Panc1 (cell line): ENCODE measurements at regions not wholly inside any gene's neighbourhood (a gene's known extent, or its start where the extent isn't known, plus 50 kb on each side); places are given as distances from the start of the nearest gene placed in this dataset.

Experiments used
- ATAC-seq: fragments of 200-7000 bp; cut with Tn5 transposase; 2 replicates; pipeline ENCODE4 v1.9.1; 2020; ENCODE audit warnings: mild to moderate bottlenecking, moderate library complexity
- BruUV-seq: library from RNA; stranded (reverse); fragments of 400-500 nt; replicated peaks from 2 replicates; lab custom pipeline; 2021; lab: Mats Ljungman, UMichigan
- CTCF ChIA-PET: fragments of 300-600 bp; sonication (Branson Sonifier 250); formaldehyde crosslinking; loops from one replicate; lab custom pipeline; 2022; ENCODE audit warnings: antibody characterized with exemption; lab: Charles Lee
- POLR2A ChIA-PET: fragments of 300-600 bp; sonication (Branson Sonifier 250); formaldehyde crosslinking; loops from one replicate; lab custom pipeline; 2022; ENCODE audit warnings: antibody characterized with exemption; lab: Charles Lee
- DNase-seq: peaks from one replicate; pipeline ENCODE4 v3.0.0-alpha.2; 2010; ENCODE audit warnings: low read depth, low spot score
- H3K27ac ChIP-seq: 2 replicates; pipeline ENCODE4 v1.5.1; 2011; ENCODE audit warnings: mild to moderate bottlenecking, low read length, inconsistent platforms
- H3K27me3 ChIP-seq: fragments of 200-500 bp; sonication (Bioruptor generic); 2 replicates; pipeline ENCODE4 v1.6.0; 2014; ENCODE audit warnings: low read length, inconsistent platforms; ENCODE audit not compliant: control insufficient read depth, insufficient read depth
- H3K36me3 ChIP-seq: fragments of 200-500 bp; sonication (Bioruptor generic); 2 replicates; pipeline ENCODE4 v1.5.1; 2014; ENCODE audit warnings: inconsistent platforms, mild to moderate bottlenecking, low read length, moderate library complexity; ENCODE audit not compliant: control insufficient read depth, insufficient read depth
- H3K4me1 ChIP-seq: 2 replicates; pipeline ENCODE4 v1.5.1; 2011; ENCODE audit warnings: inconsistent platforms, mild to moderate bottlenecking, low read length, moderate library complexity; ENCODE audit not compliant: control insufficient read depth, insufficient read depth
- H3K4me3 ChIP-seq, 2 experiments: 2 replicates each; pipeline ENCODE4 v1.5.1; 2011 to 2012; ENCODE audit warnings: low read depth in 2 of 2, low read length in 2 of 2, mild to moderate bottlenecking in 2 of 2, inconsistent platforms in 1 of 2, moderate library complexity in 1 of 2
- H3K9me3 ChIP-seq: fragments of 200-500 bp; sonication (Bioruptor generic); 2 replicates; pipeline ENCODE4 v1.5.1; 2014; ENCODE audit warnings: low read depth, mild to moderate bottlenecking, inconsistent platforms, low read length, moderate library complexity; ENCODE audit not compliant: control insufficient read depth, insufficient read depth
- POLR2AphosphoS5 ChIP-seq: IDR thresholded peaks from 2 replicates; pipeline ENCODE4 v1.6.1; 2012; ENCODE audit warnings: mild to moderate bottlenecking, low read depth, low read length, moderate library complexity
- REST ChIP-seq, 2 experiments: IDR thresholded peaks; 2 replicates each; pipeline ENCODE4 v1.6.1; 2011 to 2012; ENCODE audit warnings: low read depth in 2 of 2, control low read depth in 1 of 2, low read length in 1 of 2, mild to moderate bottlenecking in 1 of 2, moderate library complexity in 1 of 2; ENCODE audit not compliant: insufficient read depth in 1 of 2
- SIN3A ChIP-seq: IDR thresholded peaks from 2 replicates; pipeline ENCODE4 v1.6.1; 2012; ENCODE audit warnings: low read depth, mild to moderate bottlenecking, low read length, moderate library complexity, borderline replicate concordance; ENCODE audit not compliant: insufficient read depth
- TCF7L2 ChIP-seq: IDR thresholded peaks from 2 replicates; pipeline ENCODE4 v1.6.1; 2011; ENCODE audit warnings: mild to moderate bottlenecking, low read depth, low read length, inconsistent platforms
- in situ Hi-C: cut with HindIII; loops from 2 replicates; pipeline ENCODE4 v1.10.0; 2016; ENCODE audit warnings: low sequenced_read_pairs, low pct_unique_long_range_greater_than_20kb
- intact Hi-C: fragments of 100-400 bp; cut with micrococcal nuclease; formaldehyde crosslinking; loops from one replicate; pipeline ENCODE4 v1.10.0; 2022; ENCODE audit not compliant: unreplicated experiment
- TF ChIP-seq, protein P1 (sequence below): fragments of 450-650 bp; IDR thresholded peaks from 2 replicates; pipeline ENCODE4 v1.5.1; 2017; ENCODE audit warnings: mild to moderate bottlenecking

DNA sequence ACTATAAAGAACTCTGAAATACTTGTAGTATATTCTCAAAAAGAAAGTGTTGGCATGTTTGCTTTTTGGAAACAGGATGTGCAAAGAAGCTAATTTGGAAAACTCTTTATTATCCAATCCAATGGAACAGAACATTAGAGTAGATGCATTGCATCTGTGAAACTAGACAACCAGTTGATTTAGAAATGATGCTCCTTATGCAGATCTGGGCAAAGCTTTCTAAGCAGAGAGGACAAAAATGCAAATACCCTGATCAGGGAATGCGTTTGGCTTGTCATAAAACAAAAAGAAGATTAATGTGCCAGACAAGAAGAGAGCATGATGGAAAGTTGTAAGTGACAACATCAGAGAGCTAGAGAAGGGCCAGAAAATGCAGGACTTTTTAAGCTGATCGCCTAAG lies 142.3 kb downstream of the RCHY1 start:
- DNase-seq = no peak
- in situ Hi-C loops = no loop called here
- no peak overlapping the region for H3K4me3 ChIP-seq
- TF ChIP-seq POLR2AphosphoS5 (no peak), TCF7L2 (no peak), SIN3A (no peak), REST (IDR thresholded peaks at IDR 0.05; ENCODE audit: insufficient read depth in 1 of 2, low read depth in 2 of 2, low read length in 1 of 2) (no peak)
- TF ChIP-seq, protein P1, sequence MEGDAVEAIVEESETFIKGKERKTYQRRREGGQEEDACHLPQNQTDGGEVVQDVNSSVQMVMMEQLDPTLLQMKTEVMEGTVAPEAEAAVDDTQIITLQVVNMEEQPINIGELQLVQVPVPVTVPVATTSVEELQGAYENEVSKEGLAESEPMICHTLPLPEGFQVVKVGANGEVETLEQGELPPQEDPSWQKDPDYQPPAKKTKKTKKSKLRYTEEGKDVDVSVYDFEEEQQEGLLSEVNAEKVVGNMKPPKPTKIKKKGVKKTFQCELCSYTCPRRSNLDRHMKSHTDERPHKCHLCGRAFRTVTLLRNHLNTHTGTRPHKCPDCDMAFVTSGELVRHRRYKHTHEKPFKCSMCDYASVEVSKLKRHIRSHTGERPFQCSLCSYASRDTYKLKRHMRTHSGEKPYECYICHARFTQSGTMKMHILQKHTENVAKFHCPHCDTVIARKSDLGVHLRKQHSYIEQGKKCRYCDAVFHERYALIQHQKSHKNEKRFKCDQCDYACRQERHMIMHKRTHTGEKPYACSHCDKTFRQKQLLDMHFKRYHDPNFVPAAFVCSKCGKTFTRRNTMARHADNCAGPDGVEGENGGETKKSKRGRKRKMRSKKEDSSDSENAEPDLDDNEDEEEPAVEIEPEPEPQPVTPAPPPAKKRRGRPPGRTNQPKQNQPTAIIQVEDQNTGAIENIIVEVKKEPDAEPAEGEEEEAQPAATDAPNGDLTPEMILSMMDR = no peak
- H3K9me3 ChIP-seq = no peaks in the 10 kb centered on the region
- intact Hi-C loops = no loop called here
- no peaks in the 10 kb centered on the region for H3K4me1 ChIP-seq
- ChIA-PET CTCF (no interaction called here), POLR2A (no interaction called here)
- H3K27me3 ChIP-seq = no peaks in the 10 kb centered on the region
- no TSS peak for BruUV-seq
- ATAC-seq = no peak
- H3K36me3 ChIP-seq = no peaks in the 10 kb centered on the region
- no peak overlapping the region for H3K27ac ChIP-seq

GRCh38 chr4:75370576-75370975 lies 143.6 kb downstream of the RCHY1 start:
- BruUV-seq = no TSS peak
- intact Hi-C loops (no loop called here), in situ Hi-C loops (no loop called here)

More at GRCh38 chr4:75370576-75370975, 143.6 kb downstream of the RCHY1 start:
- no peaks in the 10 kb centered on the region for H3K36me3 ChIP-seq
- ATAC-seq = no peak
- H3K27me3 ChIP-seq = no peaks in the 10 kb centered on the region
- TF ChIP-seq SIN3A = no peak
- TF ChIP-seq REST (IDR thresholded peaks at IDR 0.05; ENCODE audit: insufficient read depth in 1 of 2, low read depth in 2 of 2, low read length in 1 of 2) = no peak
- ChIA-PET CTCF (no interaction called here), POLR2A (no interaction called here)
- H3K4me1 ChIP-seq = no peaks in the 10 kb centered on the region
- H3K4me3 ChIP-seq = no peak overlapping the region
- no peak for DNase-seq
- H3K27ac ChIP-seq = no peak overlapping the region
- H3K9me3 ChIP-seq = no peaks in the 10 kb centered on the region
